ENCODE measurements at regions not wholly inside any gene's neighbourhood (a gene's known extent, or its start where the extent isn't known, plus 50 kb on each side); places are given as distances from the start of the nearest gene placed in this dataset.
A peak's percentile ranks its signal among the peaks of the same experiment; 100 is the strongest.

GRCh38 chr11:45412051-45412471, 125.9 kb upstream of the SYT13 start:
- Histone ChIP-seq H3K79me2 (ENCODE audit: insufficient read depth) (no peaks in the 10 kb centered on the region), H3K4me2 (ENCODE audit: unreplicated experiment) (no peak overlapping the region), H2AFZ (peak overlapping the region; percentile 7; the same call in 1 of the 2 replicates), H3K4me1 (ENCODE audit: insufficient read depth) (peaks cover 5% of the 10 kb centered on the region; the same call in 1 of the 2 replicates), H3K9ac (no peak overlapping the region), H3K36me3 (ENCODE audit: low read depth) (no peaks in the 10 kb centered on the region), H3K9me2 (ENCODE audit: insufficient read depth) (no peaks in the 10 kb centered on the region), H3K27ac (no peak overlapping the region), H3F3A (ENCODE audit: insufficient read depth) (no peaks in the 10 kb centered on the region), H4K20me1 (ENCODE audit: insufficient read depth) (no peaks in the 10 kb centered on the region), H3K27me3 (replicated peaks; ENCODE audit: insufficient read depth) (peaks cover 16% of the 10 kb centered on the region), H3K9me3 (ENCODE audit: low read depth) (no peaks in the 10 kb centered on the region), H3K4me3 (no peak overlapping the region)
- 34 to 41% methylated on average over 12 of the region's 12 CpGs for WGBS, 2 experiments (ENCODE audit: low coverage in 1 of 2, low lambda C conversion rate in 2 of 2, missing lambda C conversion rate in 2 of 2)
- TF ChIP-seq EZH2 (IDR thresholded peaks at IDR 0.05; ENCODE audit: insufficient read depth, poor library complexity, severe bottlenecking) (no peak), EZH2phosphoT487 (IDR thresholded peaks at IDR 0.05; ENCODE audit: insufficient read depth, low read depth) (no peak)
- in situ Hi-C loops (cut with MboI): no loop called here
- DNase-seq: no peak

GRCh38 chr11:45411228-45411946, 125.2 kb upstream of the SYT13 start:
- Histone ChIP-seq H3K4me2 (ENCODE audit: unreplicated experiment) (no peak overlapping the region), H4K20me1 (ENCODE audit: insufficient read depth) (no peaks in the 10 kb centered on the region), H3K9ac (no peak overlapping the region), H3K36me3 (ENCODE audit: low read depth) (no peaks in the 10 kb centered on the region), H3K4me1 (ENCODE audit: insufficient read depth) (peaks cover 5% of the 10 kb centered on the region; the same call in 1 of the 2 replicates), H3K79me2 (ENCODE audit: insufficient read depth) (no peaks in the 10 kb centered on the region), H3K4me3 (no peak overlapping the region), H3K27me3 (replicated peaks; ENCODE audit: insufficient read depth) (peaks cover 16% of the 10 kb centered on the region), H2AFZ (peak overlapping the region; percentile 7; the same call in 1 of the 2 replicates), H3K27ac (no peak overlapping the region), H3K9me2 (ENCODE audit: insufficient read depth) (no peaks in the 10 kb centered on the region), H3K9me3 (ENCODE audit: low read depth) (no peaks in the 10 kb centered on the region), H3F3A (ENCODE audit: insufficient read depth) (no peaks in the 10 kb centered on the region)
- 10 to 13% methylated on average over 7 of the region's 7 CpGs for WGBS, 2 experiments (ENCODE audit: low coverage in 1 of 2, low lambda C conversion rate in 2 of 2, missing lambda C conversion rate in 2 of 2)
- DNase-seq: peak; percentile 53
- TF ChIP-seq EZH2phosphoT487 (IDR thresholded peaks at IDR 0.05; ENCODE audit: insufficient read depth, low read depth) (no peak), EZH2 (IDR thresholded peaks at IDR 0.05; ENCODE audit: insufficient read depth, poor library complexity, severe bottlenecking) (no peak)
- in situ Hi-C loops (cut with MboI): no loop called here

GRCh38 chr11:45410391-45411227, 124.5 kb upstream of the SYT13 start:
- Histone ChIP-seq H3K9ac (no peak overlapping the region), H3K9me3 (ENCODE audit: low read depth) (no peaks in the 10 kb centered on the region), H3K4me1 (ENCODE audit: insufficient read depth) (peaks cover 5% of the 10 kb centered on the region; the same call in 1 of the 2 replicates), H3K36me3 (ENCODE audit: low read depth) (no peaks in the 10 kb centered on the region), H3K27ac (no peak overlapping the region), H3F3A (ENCODE audit: insufficient read depth) (no peaks in the 10 kb centered on the region), H3K4me3 (no peak overlapping the region), H3K79me2 (ENCODE audit: insufficient read depth) (no peaks in the 10 kb centered on the region), H3K4me2 (ENCODE audit: unreplicated experiment) (no peak overlapping the region), H4K20me1 (ENCODE audit: insufficient read depth) (no peaks in the 10 kb centered on the region), H3K9me2 (ENCODE audit: insufficient read depth) (no peaks in the 10 kb centered on the region), H2AFZ (no peak overlapping the region), H3K27me3 (replicated peaks; ENCODE audit: insufficient read depth) (peaks cover 12% of the 10 kb centered on the region; the same call in 1 of the 2 replicates)
- no peak for DNase-seq
- TF ChIP-seq EZH2 (IDR thresholded peaks at IDR 0.05; ENCODE audit: insufficient read depth, poor library complexity, severe bottlenecking) (no peak), EZH2phosphoT487 (IDR thresholded peaks at IDR 0.05; ENCODE audit: insufficient read depth, low read depth) (no peak)
- in situ Hi-C loops (cut with MboI): no loop called here
- WGBS, 2 experiments (ENCODE audit: low coverage in 1 of 2, low lambda C conversion rate in 2 of 2, missing lambda C conversion rate in 2 of 2): 55 to 60% methylated on average over 10 to 12 of the region's 12 CpGs

GRCh38 chr11:45409587-45409986, 123.4 kb upstream of the SYT13 start:
- no peaks in the 10 kb centered on the region for H3K79me2 ChIP-seq (ENCODE audit: insufficient read depth)
- in situ Hi-C loops (cut with MboI): no loop called here
- no peaks in the 10 kb centered on the region for H3F3A ChIP-seq (ENCODE audit: insufficient read depth)
- H3K4me2 ChIP-seq (ENCODE audit: unreplicated experiment): no peak overlapping the region
- no peaks in the 10 kb centered on the region for H3K36me3 ChIP-seq (ENCODE audit: low read depth)
- no peak overlapping the region for H3K27ac ChIP-seq
- no peaks in the 10 kb centered on the region for H4K20me1 ChIP-seq (ENCODE audit: insufficient read depth)
- peak; percentile 52 for DNase-seq
- no peak overlapping the region for H3K4me3 ChIP-seq
- 27 to 28% methylated on average over 6 of the region's 6 CpGs for WGBS, 2 experiments (ENCODE audit: low coverage in 1 of 2, low lambda C conversion rate in 2 of 2, missing lambda C conversion rate in 2 of 2)
- peaks cover 4% of the 10 kb centered on the region; the same call in 1 of the 2 replicates for H3K27me3 ChIP-seq (replicated peaks; ENCODE audit: insufficient read depth)
- H2AFZ ChIP-seq: no peak overlapping the region
- H3K9ac ChIP-seq: no peak overlapping the region
- peaks cover 5% of the 10 kb centered on the region; the same call in 1 of the 2 replicates for H3K4me1 ChIP-seq (ENCODE audit: insufficient read depth)
- H3K9me2 ChIP-seq (ENCODE audit: insufficient read depth): no peaks in the 10 kb centered on the region
- no peak for TF ChIP-seq EZH2phosphoT487 (IDR thresholded peaks at IDR 0.05; ENCODE audit: insufficient read depth, low read depth)
- no peak for TF ChIP-seq EZH2 (IDR thresholded peaks at IDR 0.05; ENCODE audit: insufficient read depth, poor library complexity, severe bottlenecking)
- no peaks in the 10 kb centered on the region for H3K9me3 ChIP-seq (ENCODE audit: low read depth)

Measured in GM23248 (cell line).